NT2/D1 (cell line): ENCODE measurements at regions not wholly inside any gene's neighbourhood (a gene's known extent, or its start where the extent isn't known, plus 50 kb on each side); places are given as distances from the start of the nearest gene placed in this dataset.

Source experiments
- DNase-seq: peaks from one replicate; pipeline ENCODE4 v3.0.0-alpha.2; 2011; ENCODE audit warnings: low read depth, low spot score
- H3K27me3 ChIP-seq: 2 replicates; pipeline ENCODE4 v1.6.0; 2011; ENCODE audit warnings: mild to moderate bottlenecking; ENCODE audit not compliant: insufficient read length, insufficient read depth
- H3K36me3 ChIP-seq: 2 replicates; pipeline ENCODE4 v1.6.1; 2011; ENCODE audit warnings: mild to moderate bottlenecking, low read length, mixed read lengths; ENCODE audit not compliant: insufficient read depth, insufficient read length
- H3K4me1 ChIP-seq: 2 replicates; pipeline ENCODE4 v1.5.1; 2011; ENCODE audit not compliant: insufficient read depth, insufficient read length
- H3K4me3 ChIP-seq: 2 replicates; pipeline ENCODE4 v1.5.1; 2011; ENCODE audit warnings: low read depth; ENCODE audit not compliant: insufficient read length
- H3K9ac ChIP-seq: 2 replicates; pipeline ENCODE4 v1.6.0; 2011; ENCODE audit warnings: low read depth; ENCODE audit not compliant: insufficient read length
- H3K9me3 ChIP-seq: 2 replicates; pipeline ENCODE4 v1.5.1; 2011; ENCODE audit warnings: mild to moderate bottlenecking, low read length; ENCODE audit not compliant: insufficient read depth
- SUZ12 ChIP-seq: IDR thresholded peaks from 2 replicates; pipeline ENCODE4 v1.6.1; 2011; ENCODE audit not compliant: insufficient read length, insufficient read depth; ENCODE audit errors: extremely low read depth
- YY1 ChIP-seq: IDR thresholded peaks from 2 replicates; pipeline ENCODE4 v1.6.1; 2011; ENCODE audit not compliant: insufficient read length, insufficient read depth
- ZNF274 ChIP-seq: IDR thresholded peaks from 2 replicates; pipeline ENCODE4 v1.6.1; 2011; ENCODE audit warnings: mild to moderate bottlenecking, low read depth, low read length

DNA sequence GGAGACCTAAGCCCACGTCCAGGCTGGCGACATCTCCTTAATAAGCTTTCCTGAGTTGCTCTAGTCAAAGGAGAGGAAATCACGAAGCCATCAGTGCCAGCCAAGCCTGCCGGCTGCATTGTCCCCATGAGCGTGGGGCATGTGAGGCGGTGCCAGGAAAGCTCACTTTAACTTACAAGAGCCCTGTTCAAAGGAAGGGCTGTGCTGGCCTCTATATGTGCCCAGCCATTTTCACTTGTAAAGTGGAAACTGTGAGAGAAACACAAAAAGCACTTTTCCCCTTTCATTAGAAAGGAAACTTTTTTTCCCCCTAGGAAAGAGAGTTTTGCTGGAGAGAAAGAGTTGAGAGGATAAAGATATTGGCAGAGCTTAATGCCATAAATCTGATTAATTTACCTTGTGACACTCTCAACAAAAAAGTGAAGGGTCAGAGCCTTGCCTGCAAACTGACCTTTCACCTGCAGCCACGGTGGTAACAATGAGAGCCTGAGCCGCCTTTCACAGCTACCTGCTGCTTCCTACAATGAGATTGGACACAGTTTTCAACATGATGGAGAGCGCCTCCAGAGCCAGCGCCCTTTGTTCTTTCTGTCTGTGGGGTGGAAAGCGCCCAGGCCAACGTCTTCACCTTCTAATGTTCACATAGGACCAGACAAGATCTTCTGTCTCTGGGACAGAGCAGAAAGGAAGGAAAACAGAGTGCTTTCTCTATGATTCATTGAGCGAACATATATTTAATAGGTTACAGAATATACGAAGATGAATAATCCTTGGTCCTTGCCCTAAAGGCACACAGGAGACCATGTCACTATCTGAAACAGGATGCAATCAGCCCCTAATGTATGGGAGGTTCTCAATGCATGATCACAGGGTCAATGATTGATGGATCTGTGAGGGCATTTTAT, 233.1 kb upstream of the HES1 start:
- no peaks in the 10 kb centered on the region for H3K27me3 ChIP-seq
- no peak overlapping the region for H3K4me3 ChIP-seq
- no peak overlapping the region for H3K9ac ChIP-seq
- peaks cover 3% of the 10 kb centered on the region for H3K4me1 ChIP-seq
- TF ChIP-seq ZNF274 (no peak), SUZ12 (no peak), YY1 (no peak)
- no peaks in the 10 kb centered on the region for H3K36me3 ChIP-seq
- no peak for DNase-seq
- peaks cover 21% of the 10 kb centered on the region for H3K9me3 ChIP-seq

DNA sequence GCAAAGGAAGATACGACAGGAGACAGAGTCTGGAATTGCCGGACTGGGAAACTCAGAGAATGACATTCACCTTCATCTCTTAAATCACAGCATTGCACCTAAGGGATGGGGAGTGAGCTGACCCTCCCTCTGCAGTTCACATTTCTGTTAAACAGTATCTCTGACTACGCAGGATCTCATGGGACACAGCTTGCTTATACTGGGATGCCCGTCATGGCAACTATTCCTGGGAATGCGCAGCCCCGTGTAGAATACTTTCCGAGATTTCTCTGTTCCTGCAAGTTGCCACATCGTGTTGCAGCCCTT, 232.5 kb upstream of the HES1 start:
- no peak for DNase-seq
- Histone ChIP-seq H3K9me3 (peaks cover 27% of the 10 kb centered on the region), H3K27me3 (no peaks in the 10 kb centered on the region), H3K36me3 (no peaks in the 10 kb centered on the region), H3K4me1 (peaks cover 3% of the 10 kb centered on the region), H3K9ac (no peak overlapping the region), H3K4me3 (no peak overlapping the region)
- TF ChIP-seq YY1, result no peak
- TF ChIP-seq SUZ12, result no peak
- TF ChIP-seq ZNF274, result no peak

DNA sequence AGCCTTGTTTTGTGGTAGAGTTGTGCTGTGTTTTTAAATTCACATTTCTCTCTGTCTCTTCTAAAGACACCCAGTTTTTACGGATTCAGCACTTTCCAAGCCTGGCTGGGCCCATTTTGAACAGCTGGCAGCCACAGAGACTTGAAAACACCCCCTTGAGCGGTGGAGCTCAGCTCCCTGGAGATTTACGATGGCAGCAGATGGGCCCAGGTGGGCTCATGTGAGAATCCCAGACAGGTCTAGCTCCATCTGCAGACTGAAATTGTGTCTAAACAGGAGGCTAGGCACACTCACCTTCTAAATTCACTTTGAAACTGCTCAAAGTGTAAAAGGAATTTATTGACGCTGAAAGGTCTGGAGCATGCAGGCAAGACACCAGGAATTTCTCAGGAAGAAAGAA, 232.0 kb upstream of the HES1 start:
- DNase-seq, result no peak
- TF ChIP-seq ZNF274 (no peak), YY1 (no peak), SUZ12 (no peak)

GRCh38 chr3:193905541-193906396, 230.2 kb upstream of the HES1 start:
- no peak for DNase-seq
- Histone ChIP-seq H3K4me1 (peaks cover 7% of the 10 kb centered on the region), H3K36me3 (no peaks in the 10 kb centered on the region), H3K9me3 (peaks cover 23% of the 10 kb centered on the region), H3K9ac (no peak overlapping the region), H3K27me3 (no peaks in the 10 kb centered on the region), H3K4me3 (no peak overlapping the region)
- TF ChIP-seq YY1, result no peak

More for the DNA sequence above, 232.0 kb upstream of the HES1 start:
- H3K36me3 ChIP-seq, result no peaks in the 10 kb centered on the region
- peaks cover 32% of the 10 kb centered on the region for H3K9me3 ChIP-seq
- no peak overlapping the region for H3K9ac ChIP-seq
- H3K27me3 ChIP-seq, result no peaks in the 10 kb centered on the region
- H3K4me3 ChIP-seq, result no peak overlapping the region
- peaks cover 3% of the 10 kb centered on the region for H3K4me1 ChIP-seq

GRCh38 chr3:193906849-193907410, 229.0 kb upstream of the HES1 start:
- H3K27me3 ChIP-seq, result no peaks in the 10 kb centered on the region
- H3K36me3 ChIP-seq, result no peaks in the 10 kb centered on the region
- TF ChIP-seq YY1 (no peak), SUZ12 (no peak)

GRCh38 chr3:193908181-193908744, 227.7 kb upstream of the HES1 start:
- no peaks in the 10 kb centered on the region for H3K27me3 ChIP-seq
- H3K9me3 ChIP-seq, result peaks cover 17% of the 10 kb centered on the region
- no peaks in the 10 kb centered on the region for H3K36me3 ChIP-seq
- H3K9ac ChIP-seq, result no peak overlapping the region
- DNase-seq, result no peak
- peaks cover 13% of the 10 kb centered on the region for H3K4me1 ChIP-seq
- TF ChIP-seq ZNF274, result no peak
- no peak for TF ChIP-seq YY1
- TF ChIP-seq SUZ12, result no peak
- H3K4me3 ChIP-seq, result no peak overlapping the region

More at GRCh38 chr3:193906849-193907410, 229.0 kb upstream of the HES1 start:
- no peak overlapping the region for H3K9ac ChIP-seq
- DNase-seq, result no peak
- H3K4me3 ChIP-seq, result no peak overlapping the region
- H3K4me1 ChIP-seq, result peaks cover 15% of the 10 kb centered on the region
- H3K9me3 ChIP-seq, result peaks cover 17% of the 10 kb centered on the region

DNA sequence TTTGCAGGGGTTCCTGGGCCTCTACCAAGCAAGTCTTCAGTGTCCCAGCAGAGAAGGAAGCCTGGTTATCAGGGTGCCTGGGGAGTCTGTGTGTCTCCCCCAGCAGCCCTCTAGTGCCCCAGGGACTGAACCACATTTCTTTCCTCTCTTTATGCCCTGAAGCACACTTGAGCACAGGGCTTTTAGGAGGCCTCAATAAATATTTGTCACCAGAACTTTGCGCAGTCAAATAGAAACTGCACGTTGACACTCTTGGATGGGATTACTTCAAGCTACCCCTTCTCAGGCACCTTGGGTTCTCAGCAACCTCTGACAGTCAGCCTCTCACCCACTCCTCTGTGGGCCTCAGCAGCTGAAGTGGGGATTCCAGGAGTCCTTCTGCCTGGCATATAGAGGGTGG, 226.6 kb upstream of the HES1 start:
- no peak for DNase-seq
- Histone ChIP-seq H3K9ac (no peak overlapping the region), H3K4me1 (peaks cover 13% of the 10 kb centered on the region), H3K27me3 (no peaks in the 10 kb centered on the region), H3K36me3 (no peaks in the 10 kb centered on the region), H3K9me3 (peaks cover 17% of the 10 kb centered on the region), H3K4me3 (no peak overlapping the region)
- TF ChIP-seq ZNF274, result no peak
- no peak for TF ChIP-seq SUZ12
- TF ChIP-seq YY1, result no peak
